ENCODE measurements at regions not wholly inside any gene's neighbourhood (a gene's known extent, or its start where the extent isn't known, plus 50 kb on each side); places are given as distances from the start of the nearest gene placed in this dataset.

DNA sequence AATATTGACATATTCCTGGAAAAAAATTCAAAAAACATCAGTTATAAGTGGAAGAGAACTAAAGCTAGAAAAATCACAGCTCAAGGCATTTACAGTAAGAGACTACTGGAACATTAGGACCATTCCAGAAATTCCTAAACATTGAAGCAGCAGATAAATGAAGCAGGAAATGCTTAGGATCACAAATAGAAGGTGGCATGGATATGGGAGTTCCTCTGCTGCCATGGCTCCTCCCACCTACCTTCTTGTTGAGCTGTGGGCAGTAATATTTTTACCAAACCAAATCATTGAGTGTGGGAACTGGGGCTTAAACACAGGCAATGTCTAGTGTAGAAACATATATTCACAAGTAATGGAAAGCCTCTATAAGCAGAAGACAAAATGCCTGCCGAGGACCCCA, 292.8 kb downstream of the ANKRD7 start:
- no peak for DNase-seq
- Mint-ChIP-seq H3K9me3 (no peaks in the 10 kb centered on the region), H3K27ac (no peak overlapping the region), H3K4me3 (no peak overlapping the region), H3K4me1 (no peaks in the 10 kb centered on the region), H3K36me3 (ENCODE audit: low read depth) (no peaks in the 10 kb centered on the region), H3K27me3 (no peaks in the 10 kb centered on the region)
- ChIA-PET CTCF (no interaction called here), POLR2A (no interaction called here)

DNA sequence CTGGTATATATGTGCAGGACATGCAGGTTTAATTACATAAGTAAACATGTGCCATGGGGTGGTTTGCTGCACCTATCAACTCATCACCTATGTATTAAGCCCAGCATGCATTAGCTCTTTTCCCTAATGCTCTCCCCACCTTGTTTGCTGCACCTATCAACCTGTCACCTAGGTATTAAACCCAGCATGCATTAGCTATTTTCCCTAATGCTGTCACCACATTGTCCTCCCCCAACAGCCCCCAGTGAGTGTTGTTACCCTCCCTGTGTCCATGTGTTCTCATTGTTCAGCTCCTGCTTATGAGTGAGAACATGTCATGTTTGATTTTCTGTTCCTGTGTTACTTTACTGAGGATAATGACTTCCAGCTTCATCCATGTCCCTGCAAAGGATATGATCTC, 300.5 kb downstream of the ANKRD7 start:
- H3K27ac Mint-ChIP-seq = no peak overlapping the region
- ChIA-PET POLR2A (no interaction called here), CTCF (no interaction called here)
- H3K4me3 Mint-ChIP-seq = no peak overlapping the region
- H3K9me3 Mint-ChIP-seq = no peaks in the 10 kb centered on the region
- H3K36me3 Mint-ChIP-seq (ENCODE audit: low read depth) = no peaks in the 10 kb centered on the region
- H3K4me1 Mint-ChIP-seq = no peaks in the 10 kb centered on the region
- no peaks in the 10 kb centered on the region for H3K27me3 Mint-ChIP-seq
- no peak for DNase-seq

DNA sequence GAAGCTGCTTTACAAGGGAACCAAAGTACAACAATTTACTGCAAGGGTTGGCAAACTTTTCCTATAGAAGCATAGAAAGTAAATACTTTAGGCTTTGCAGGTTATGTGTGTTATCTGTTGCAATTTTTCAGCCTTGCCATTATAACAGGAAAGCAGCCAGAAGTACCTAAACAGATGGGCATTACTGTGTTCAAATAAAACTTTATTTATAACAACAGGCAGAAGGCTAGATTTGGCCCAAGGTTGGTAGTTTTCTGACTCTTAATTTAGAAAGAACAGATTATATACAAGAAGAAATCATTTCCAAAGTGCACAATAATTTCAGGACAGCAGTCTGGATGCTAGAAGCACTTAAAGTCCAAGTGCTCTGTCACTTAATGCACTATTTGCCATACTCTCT, 307.1 kb downstream of the ANKRD7 start:
- H3K27me3 Mint-ChIP-seq = no peaks in the 10 kb centered on the region
- H3K36me3 Mint-ChIP-seq (ENCODE audit: low read depth) = no peaks in the 10 kb centered on the region
- H3K4me1 Mint-ChIP-seq = no peaks in the 10 kb centered on the region
- CTCF ChIA-PET = no interaction called here
- DNase-seq = no peak
- H3K4me3 Mint-ChIP-seq = no peak overlapping the region
- POLR2A ChIA-PET = no interaction called here
- H3K9me3 Mint-ChIP-seq = no peaks in the 10 kb centered on the region
- no peak overlapping the region for H3K27ac Mint-ChIP-seq

DNA sequence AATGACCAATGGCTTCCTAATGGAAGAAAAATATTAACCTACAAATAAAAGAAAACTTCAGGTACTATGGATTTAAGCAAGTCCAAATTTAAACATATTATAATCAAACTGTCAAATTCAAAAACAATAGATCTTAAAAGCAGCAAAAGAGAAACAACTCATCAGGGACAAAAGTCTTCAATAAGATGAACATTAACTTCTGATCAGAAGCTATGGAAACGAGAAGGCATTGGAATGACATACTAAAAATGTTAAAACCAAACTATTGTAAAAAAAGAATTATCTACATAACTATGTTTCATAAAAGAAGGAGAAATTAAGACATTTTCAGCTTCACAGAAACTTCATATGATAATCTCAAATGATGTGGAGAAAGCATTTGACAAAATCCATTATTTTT, 334.7 kb downstream of the ANKRD7 start:
- no peak overlapping the region for H3K27ac Mint-ChIP-seq
- no peak for DNase-seq
- H3K4me3 Mint-ChIP-seq = no peak overlapping the region
- no peaks in the 10 kb centered on the region for H3K27me3 Mint-ChIP-seq
- no peaks in the 10 kb centered on the region for H3K36me3 Mint-ChIP-seq (ENCODE audit: low read depth)
- peaks cover 4% of the 10 kb centered on the region for H3K9me3 Mint-ChIP-seq
- H3K4me1 Mint-ChIP-seq = no peaks in the 10 kb centered on the region
- ChIA-PET POLR2A (no interaction called here), CTCF (interaction anchor here (0.6 kb wide), 1 partner anchor 50 kb away, joined by 3 read pairs; no protein-coding TSS in a partner anchor)

DNA sequence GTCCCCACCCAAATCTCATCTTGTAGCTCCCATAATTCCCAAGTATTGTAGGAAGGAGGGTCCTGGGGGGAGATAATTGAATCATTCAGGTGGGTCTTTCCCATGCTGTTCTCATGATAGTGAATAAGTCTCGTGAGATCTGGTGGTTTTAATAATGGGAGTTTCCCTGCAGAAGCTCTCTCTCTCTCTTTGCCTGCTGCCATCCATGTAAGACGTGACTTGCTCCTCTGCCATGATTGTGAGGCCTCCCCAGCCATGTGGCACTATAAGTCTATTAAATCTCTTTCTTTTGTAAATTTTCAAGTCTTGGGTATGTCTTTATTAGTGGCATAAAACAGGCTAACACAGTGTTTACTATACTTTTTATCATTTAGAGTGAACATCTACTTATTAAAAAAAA, 338.8 kb downstream of the ANKRD7 start:
- peaks cover 6% of the 10 kb centered on the region for H3K9me3 Mint-ChIP-seq
- H3K27me3 Mint-ChIP-seq = no peaks in the 10 kb centered on the region
- no peak for DNase-seq
- H3K4me1 Mint-ChIP-seq = no peaks in the 10 kb centered on the region
- ChIA-PET POLR2A (no interaction called here), CTCF (no interaction called here)
- H3K36me3 Mint-ChIP-seq (ENCODE audit: low read depth) = no peaks in the 10 kb centered on the region
- H3K4me3 Mint-ChIP-seq = no peak overlapping the region
- H3K27ac Mint-ChIP-seq = no peak overlapping the region

DNA sequence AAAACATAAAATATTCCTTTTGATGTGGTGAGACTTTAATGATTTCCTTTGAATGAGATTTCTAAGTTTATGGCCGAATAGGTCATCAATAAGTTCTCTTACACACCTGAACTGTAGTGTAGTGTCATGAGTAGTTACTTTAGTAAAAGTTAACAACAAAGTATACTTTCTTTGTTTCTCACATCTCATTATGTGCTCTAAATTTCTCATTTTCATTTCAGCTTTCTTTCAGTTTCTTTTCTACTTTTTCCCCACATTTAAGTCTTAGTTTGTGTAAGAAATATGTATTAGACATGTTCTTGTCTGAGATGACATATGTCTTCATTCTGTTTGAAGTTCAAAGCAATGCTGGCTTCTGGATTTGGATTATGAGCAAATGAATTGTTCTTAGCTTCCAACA, 348.1 kb downstream of the ANKRD7 start:
- Mint-ChIP-seq H3K27me3 (no peaks in the 10 kb centered on the region), H3K4me1 (no peaks in the 10 kb centered on the region), H3K27ac (no peak overlapping the region), H3K36me3 (ENCODE audit: low read depth) (no peaks in the 10 kb centered on the region), H3K9me3 (no peaks in the 10 kb centered on the region), H3K4me3 (no peak overlapping the region)
- DNase-seq = no peak
- ChIA-PET POLR2A (no interaction called here), CTCF (no interaction called here)

DNA sequence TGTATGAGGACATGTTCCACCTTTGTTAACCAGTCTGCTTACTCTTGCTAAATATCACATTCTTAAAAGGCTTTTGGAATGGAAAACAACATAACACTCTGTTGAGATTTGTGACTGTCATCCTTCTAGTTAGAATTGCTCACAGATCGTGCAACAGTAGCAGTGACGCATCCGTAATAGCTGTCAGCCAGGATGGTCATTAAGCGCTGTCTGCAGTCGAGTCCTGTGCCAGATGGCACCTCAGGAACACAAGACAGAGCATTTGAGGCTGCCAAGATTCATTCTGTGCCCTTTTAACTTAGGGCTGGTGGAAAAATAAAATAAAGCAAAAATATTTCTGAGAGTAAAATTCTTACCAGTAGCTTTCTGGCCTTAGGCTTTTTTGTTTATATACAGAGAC, 348.6 kb downstream of the ANKRD7 start:
- Mint-ChIP-seq H3K9me3 (no peaks in the 10 kb centered on the region), H3K27ac (no peak overlapping the region), H3K4me1 (no peaks in the 10 kb centered on the region), H3K4me3 (no peak overlapping the region), H3K27me3 (no peaks in the 10 kb centered on the region), H3K36me3 (ENCODE audit: low read depth) (no peaks in the 10 kb centered on the region)
- ChIA-PET POLR2A (no interaction called here), CTCF (no interaction called here)
- DNase-seq = no peak

DNA sequence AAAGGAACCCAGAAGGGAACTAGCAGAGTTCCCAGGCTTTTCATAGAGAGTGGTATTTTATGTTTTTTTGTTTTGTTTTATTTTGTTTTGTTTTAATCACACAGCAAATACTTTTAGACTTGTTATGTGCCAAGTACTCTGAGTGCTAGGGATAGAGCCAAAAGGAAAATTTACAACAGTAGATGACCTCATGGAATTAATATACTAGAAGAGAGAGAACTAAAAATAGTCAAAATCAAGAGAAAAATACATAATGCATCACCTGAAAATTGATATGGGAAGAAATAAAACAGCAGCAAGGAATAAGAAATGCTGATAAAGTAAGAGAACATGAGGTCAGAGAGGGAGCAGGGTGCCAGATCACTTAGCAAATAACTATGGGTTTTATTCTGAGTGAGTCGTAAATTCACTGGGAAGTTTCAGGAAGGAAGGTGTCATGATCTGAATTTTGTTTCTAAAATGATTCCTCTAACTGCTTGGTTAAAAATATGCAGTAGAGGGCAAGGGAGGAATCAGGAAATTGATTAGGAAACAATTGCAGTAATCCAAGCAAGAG, 351.0 kb downstream of the ANKRD7 start:
- Mint-ChIP-seq H3K4me1 (no peaks in the 10 kb centered on the region), H3K4me3 (no peak overlapping the region), H3K27ac (no peak overlapping the region), H3K36me3 (ENCODE audit: low read depth) (no peaks in the 10 kb centered on the region), H3K27me3 (no peaks in the 10 kb centered on the region), H3K9me3 (no peaks in the 10 kb centered on the region)
- POLR2A ChIA-PET = no interaction called here
- CTCF ChIA-PET = no interaction called here
- no peak for DNase-seq

DNA sequence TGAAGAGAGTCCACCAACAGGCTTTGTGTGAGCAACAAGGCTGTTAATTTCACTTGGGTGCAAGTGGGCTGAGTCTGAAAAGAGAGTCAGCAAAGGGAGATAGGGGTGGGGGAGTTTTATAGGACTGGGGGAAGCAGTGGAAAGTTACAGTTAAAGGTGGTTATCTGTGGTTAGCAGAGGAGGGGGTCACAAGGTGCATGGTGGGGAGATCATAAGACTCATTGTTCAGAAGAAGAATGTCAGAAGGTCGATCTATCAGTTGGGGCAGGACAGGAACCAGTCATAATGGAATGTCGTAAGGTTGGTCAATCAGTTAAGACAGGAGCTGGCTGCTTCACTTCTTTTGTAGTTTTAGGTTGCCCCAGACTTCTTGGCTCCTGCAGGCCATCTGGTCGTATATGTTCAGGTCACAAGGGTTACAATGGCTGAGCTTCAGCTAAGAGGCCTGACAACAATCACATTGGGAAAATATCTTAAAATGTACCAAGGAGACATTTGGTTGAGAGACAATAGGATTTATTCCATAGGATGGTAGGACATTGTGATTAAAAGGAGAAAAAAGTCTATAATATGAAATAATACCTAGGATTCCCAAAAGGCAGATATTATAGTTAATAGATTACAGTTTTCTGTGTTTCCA, 356.4 kb downstream of the ANKRD7 start:
- H3K27me3 Mint-ChIP-seq = no peaks in the 10 kb centered on the region
- no peak for DNase-seq
- CTCF ChIA-PET = no interaction called here
- H3K9me3 Mint-ChIP-seq = peaks cover 3% of the 10 kb centered on the region
- no peak overlapping the region for H3K27ac Mint-ChIP-seq
- POLR2A ChIA-PET = no interaction called here
- H3K4me1 Mint-ChIP-seq = no peaks in the 10 kb centered on the region
- H3K36me3 Mint-ChIP-seq (ENCODE audit: low read depth) = no peaks in the 10 kb centered on the region
- no peak overlapping the region for H3K4me3 Mint-ChIP-seq

DNA sequence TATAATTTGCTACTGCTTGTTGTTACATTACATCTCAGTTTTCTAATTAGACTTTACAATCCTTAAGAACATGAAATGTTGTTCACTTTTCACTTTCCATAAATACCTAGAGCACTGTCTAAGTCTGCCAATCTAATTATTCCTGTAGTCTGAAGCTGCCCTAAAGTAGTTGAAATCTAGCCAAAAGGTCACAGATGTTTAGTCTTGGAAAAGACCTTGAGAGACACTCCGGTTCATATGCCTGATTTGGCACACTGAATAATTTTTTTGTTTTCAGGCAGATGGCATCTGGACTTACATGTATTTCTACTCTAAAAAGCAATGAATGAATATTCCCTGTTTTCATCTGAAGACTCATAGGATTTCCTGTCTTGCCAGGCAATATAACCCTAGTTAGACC, 359.1 kb downstream of the ANKRD7 start:
- H3K9me3 Mint-ChIP-seq = peaks cover 9% of the 10 kb centered on the region
- DNase-seq = no peak
- no peaks in the 10 kb centered on the region for H3K27me3 Mint-ChIP-seq
- no peaks in the 10 kb centered on the region for H3K4me1 Mint-ChIP-seq
- no peak overlapping the region for H3K27ac Mint-ChIP-seq
- H3K4me3 Mint-ChIP-seq = no peak overlapping the region
- H3K36me3 Mint-ChIP-seq (ENCODE audit: low read depth) = no peaks in the 10 kb centered on the region
- ChIA-PET CTCF (no interaction called here), POLR2A (no interaction called here)

DNA sequence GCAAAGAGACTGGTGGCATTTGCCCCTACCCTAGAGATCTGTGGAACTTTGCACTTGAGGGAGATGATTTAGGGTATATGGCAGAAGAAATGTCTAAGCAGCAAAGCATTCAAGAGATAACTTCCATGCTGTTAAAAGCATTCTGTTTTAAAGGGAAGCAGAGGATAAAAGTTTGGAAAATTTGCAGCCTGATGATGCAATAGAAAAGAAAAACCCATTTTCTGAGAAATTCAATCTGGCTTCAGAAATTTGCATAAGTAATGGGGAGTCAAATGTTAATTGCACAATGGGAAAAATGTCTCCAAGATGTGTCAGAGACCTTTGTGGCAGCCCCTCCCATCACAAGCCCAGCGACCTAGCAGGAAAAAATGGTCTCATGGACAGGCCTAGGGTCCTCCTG, 361.7 kb downstream of the ANKRD7 start:
- POLR2A ChIA-PET = no interaction called here
- DNase-seq = no peak
- no peak overlapping the region for H3K4me3 Mint-ChIP-seq

DNA sequence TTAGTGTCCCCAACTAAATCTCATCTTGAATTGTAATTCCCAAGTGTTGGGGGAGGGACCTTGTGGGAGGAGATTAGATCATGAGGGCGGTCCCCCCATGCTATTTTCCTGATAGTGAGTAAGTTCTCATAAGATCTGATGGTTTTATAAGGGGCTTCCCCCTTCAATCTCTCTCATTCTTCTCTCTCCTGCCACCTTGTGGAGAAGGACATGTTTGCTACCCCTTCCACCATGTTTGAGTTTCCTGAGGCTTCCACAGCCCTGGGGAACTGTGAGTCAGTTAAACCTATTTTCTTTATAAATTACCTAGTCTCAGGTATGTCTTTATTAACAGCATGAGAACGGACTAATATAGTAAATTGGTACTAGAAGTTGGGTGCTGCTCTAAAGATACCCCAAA, 365.6 kb downstream of the ANKRD7 start:
- no peak for DNase-seq
- H3K27me3 Mint-ChIP-seq = no peaks in the 10 kb centered on the region
- H3K9me3 Mint-ChIP-seq = peaks cover 12% of the 10 kb centered on the region
- H3K36me3 Mint-ChIP-seq (ENCODE audit: low read depth) = no peaks in the 10 kb centered on the region
- H3K27ac Mint-ChIP-seq = no peak overlapping the region
- H3K4me1 Mint-ChIP-seq = no peaks in the 10 kb centered on the region
- ChIA-PET POLR2A (no interaction called here), CTCF (no interaction called here)
- no peak overlapping the region for H3K4me3 Mint-ChIP-seq

More for the DNA sequence above, 361.7 kb downstream of the ANKRD7 start:
- Mint-ChIP-seq H3K9me3 (peaks cover 12% of the 10 kb centered on the region), H3K4me1 (no peaks in the 10 kb centered on the region), H3K27ac (no peak overlapping the region), H3K36me3 (ENCODE audit: low read depth) (no peaks in the 10 kb centered on the region), H3K27me3 (no peaks in the 10 kb centered on the region)
- CTCF ChIA-PET = no interaction called here

DNA sequence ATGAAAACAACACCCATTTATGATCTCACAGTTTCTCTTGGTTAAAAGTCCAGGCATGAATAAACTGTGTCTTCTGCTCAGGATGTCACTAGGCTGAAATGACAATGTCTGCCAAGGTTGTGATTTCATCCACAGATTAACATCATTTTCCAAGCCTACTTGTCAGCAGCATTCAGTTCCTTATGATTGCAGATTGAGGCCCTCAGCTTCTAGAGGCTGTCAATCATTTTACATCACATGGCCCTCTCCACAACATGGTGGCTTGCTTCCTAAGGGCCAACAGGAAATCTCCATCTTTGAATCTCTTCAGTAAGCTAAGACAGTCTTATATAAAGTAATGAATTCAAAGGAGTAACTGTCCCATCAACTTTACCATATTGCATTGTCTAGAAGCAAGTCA, 377.6 kb downstream of the ANKRD7 start:
- Mint-ChIP-seq H3K4me3 (no peak overlapping the region), H3K27ac (no peak overlapping the region), H3K9me3 (no peaks in the 10 kb centered on the region), H3K4me1 (no peaks in the 10 kb centered on the region), H3K27me3 (no peaks in the 10 kb centered on the region), H3K36me3 (ENCODE audit: low read depth) (no peaks in the 10 kb centered on the region)
- ChIA-PET CTCF (no interaction called here), POLR2A (no interaction called here)
- no peak for DNase-seq

DNA sequence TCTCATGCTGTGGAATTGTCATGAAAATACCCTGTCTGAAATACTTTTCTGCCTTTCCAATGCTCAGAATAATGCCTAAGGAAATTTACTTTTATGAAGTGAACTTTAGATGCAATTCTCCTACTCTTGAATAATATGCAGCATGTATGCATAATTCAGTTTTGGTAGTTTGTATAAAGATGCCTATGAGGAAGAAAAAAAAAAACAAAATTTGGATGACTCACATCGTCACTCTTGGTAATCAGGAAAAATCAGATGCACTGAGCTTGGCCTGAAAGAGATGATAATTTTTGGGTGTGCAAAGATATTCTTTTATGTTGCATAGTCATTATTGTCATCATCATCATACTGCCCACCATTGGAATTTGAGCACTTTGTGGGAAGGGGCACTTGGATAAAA, 382.1 kb downstream of the ANKRD7 start:
- CTCF ChIA-PET = no interaction called here
- DNase-seq = no peak
- Mint-ChIP-seq H3K27ac (no peak overlapping the region), H3K4me3 (no peak overlapping the region), H3K27me3 (no peaks in the 10 kb centered on the region), H3K9me3 (no peaks in the 10 kb centered on the region), H3K36me3 (ENCODE audit: low read depth) (no peaks in the 10 kb centered on the region), H3K4me1 (no peaks in the 10 kb centered on the region)
- POLR2A ChIA-PET = no interaction called here
